Parathyroid adenoma (tissue), 2 donors: ENCODE measurements at regions not wholly inside any gene's neighbourhood (a gene's known extent, or its start where the extent isn't known, plus 50 kb on each side); places are given as distances from the start of the nearest gene placed in this dataset.

ENCODE experiments used
- H2AFZ ChIP-seq: fragments of 300-600 bp; sonication (generic); one replicate; pipeline ENCODE4 v1.7.0; 2017; ENCODE audit warnings: antibody characterized with exemption, mild to moderate bottlenecking
- H3K27ac ChIP-seq: fragments of 300-600 bp; sonication (generic); one replicate; pipeline ENCODE4 v1.7.0; 2017
- H3K27me3 ChIP-seq: fragments of 300-600 bp; sonication (generic); one replicate; pipeline ENCODE4 v1.7.0; 2017; ENCODE audit warnings: low read length; ENCODE audit not compliant: control insufficient read depth, insufficient read depth
- H3K36me3 ChIP-seq: fragments of 300-600 bp; sonication (generic); one replicate; pipeline ENCODE4 v1.7.0; 2017; ENCODE audit warnings: low read length; ENCODE audit not compliant: control insufficient read depth, insufficient read depth
- H3K4me1 ChIP-seq: fragments of 300-600 bp; sonication (generic); one replicate; pipeline ENCODE4 v1.7.0; 2017; ENCODE audit warnings: control low read depth
- H3K4me2 ChIP-seq: fragments of 300-600 bp; sonication (generic); one replicate; pipeline ENCODE4 v1.7.0; 2017; ENCODE audit warnings: low read length
- H3K4me3 ChIP-seq: fragments of 300-600 bp; sonication (generic); one replicate; pipeline ENCODE4 v1.7.0; 2017; ENCODE audit warnings: low read depth, low read length
- H3K79me2 ChIP-seq: fragments of 300-600 bp; sonication (generic); one replicate; pipeline ENCODE4 v1.7.0; 2017; ENCODE audit warnings: control low read depth
- H3K9ac ChIP-seq: fragments of 300-600 bp; sonication (generic); one replicate; pipeline ENCODE4 v1.7.0; 2017; ENCODE audit warnings: mild to moderate bottlenecking
- H3K9me3 ChIP-seq: fragments of 300-600 bp; sonication (generic); one replicate; pipeline ENCODE4 v1.7.0; 2017; ENCODE audit warnings: low read length; ENCODE audit not compliant: control insufficient read depth
- TF ChIP-seq, protein P1 (sequence below): fragments of 300-600 bp; sonication (generic); IDR thresholded peaks from one replicate; pipeline ENCODE4 v1.7.0; 2017; ENCODE audit warnings: antibody characterized with exemption, mild to moderate bottlenecking
- donor health status: primary hyperparathyroidism.

DNA sequence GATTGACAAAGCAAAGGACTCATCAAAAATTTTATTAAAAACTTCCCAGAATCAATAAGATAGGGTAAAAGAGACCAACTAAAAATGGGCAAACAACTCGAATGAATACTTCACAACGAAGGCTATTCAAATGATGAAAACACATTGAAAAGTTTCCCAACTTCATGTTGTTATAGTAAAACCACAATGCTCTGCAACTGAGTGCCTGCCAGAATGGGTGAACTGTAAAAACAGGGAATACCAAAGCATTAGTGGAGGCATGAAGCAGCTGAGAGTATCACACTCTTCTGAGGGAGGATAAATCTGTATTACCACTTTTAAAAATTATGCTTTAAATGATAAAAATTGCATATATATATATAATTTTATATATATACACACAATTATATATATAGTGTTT, 1214.7 kb downstream of the SORCS3 start:
- no peaks in the 10 kb centered on the region for H3K27me3 ChIP-seq
- H3K9me3 ChIP-seq: no peaks in the 10 kb centered on the region
- no peak overlapping the region for H3K9ac ChIP-seq
- H3K79me2 ChIP-seq: no peaks in the 10 kb centered on the region
- H3K4me3 ChIP-seq: no peak overlapping the region
- H3K4me2 ChIP-seq: no peak overlapping the region
- TF ChIP-seq, protein P1, sequence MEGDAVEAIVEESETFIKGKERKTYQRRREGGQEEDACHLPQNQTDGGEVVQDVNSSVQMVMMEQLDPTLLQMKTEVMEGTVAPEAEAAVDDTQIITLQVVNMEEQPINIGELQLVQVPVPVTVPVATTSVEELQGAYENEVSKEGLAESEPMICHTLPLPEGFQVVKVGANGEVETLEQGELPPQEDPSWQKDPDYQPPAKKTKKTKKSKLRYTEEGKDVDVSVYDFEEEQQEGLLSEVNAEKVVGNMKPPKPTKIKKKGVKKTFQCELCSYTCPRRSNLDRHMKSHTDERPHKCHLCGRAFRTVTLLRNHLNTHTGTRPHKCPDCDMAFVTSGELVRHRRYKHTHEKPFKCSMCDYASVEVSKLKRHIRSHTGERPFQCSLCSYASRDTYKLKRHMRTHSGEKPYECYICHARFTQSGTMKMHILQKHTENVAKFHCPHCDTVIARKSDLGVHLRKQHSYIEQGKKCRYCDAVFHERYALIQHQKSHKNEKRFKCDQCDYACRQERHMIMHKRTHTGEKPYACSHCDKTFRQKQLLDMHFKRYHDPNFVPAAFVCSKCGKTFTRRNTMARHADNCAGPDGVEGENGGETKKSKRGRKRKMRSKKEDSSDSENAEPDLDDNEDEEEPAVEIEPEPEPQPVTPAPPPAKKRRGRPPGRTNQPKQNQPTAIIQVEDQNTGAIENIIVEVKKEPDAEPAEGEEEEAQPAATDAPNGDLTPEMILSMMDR: no peak
- no peaks in the 10 kb centered on the region for H3K4me1 ChIP-seq
- no peak overlapping the region for H2AFZ ChIP-seq
- H3K27ac ChIP-seq: no peak overlapping the region
- H3K36me3 ChIP-seq: no peaks in the 10 kb centered on the region

DNA sequence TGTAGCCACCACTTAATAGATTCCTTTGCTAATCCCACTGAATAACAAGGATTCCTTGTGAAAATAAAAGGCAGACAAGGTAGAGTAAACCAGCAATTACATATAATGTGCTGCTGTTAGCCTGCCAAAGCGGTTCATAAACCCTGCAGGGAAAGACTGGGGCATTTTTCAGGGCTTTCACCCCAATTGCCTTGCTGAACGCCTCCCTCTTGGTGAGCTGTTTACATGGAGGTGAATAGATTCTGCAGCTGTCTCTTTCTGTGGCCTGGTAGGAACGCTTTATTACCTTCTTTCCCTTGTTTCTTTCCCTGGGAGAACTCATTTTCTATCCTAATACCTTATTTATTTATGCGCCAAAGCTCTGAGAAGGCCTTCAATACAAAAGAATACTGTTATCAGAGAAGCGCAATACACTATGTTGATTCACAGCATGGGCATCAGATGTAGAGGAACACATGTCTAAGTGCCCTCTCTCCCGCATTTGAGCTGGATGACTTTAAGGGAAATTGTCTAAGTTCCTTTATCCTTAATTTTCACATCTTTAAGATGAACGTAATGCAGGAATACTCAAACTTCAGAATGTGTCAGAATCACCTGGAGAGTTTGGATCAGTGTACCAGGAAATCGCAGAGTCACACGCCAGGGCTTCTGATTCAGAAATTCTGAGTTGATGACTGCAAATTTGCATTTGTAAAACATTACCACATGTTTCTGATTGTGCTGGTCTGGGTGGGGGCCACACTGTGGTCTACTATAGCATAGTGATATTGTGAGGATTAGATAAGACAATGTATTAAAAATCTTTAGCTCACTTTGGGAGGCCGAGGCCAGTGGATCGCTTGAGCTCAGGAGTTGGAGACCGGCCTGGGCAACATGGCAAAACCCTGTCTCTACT, 1203.8 kb downstream of the SORCS3 start:
- Histone ChIP-seq H3K27ac (no peak overlapping the region), H3K4me2 (no peak overlapping the region), H3K9ac (no peak overlapping the region), H3K27me3 (no peaks in the 10 kb centered on the region), H2AFZ (no peak overlapping the region), H3K4me3 (no peak overlapping the region), H3K79me2 (no peaks in the 10 kb centered on the region), H3K36me3 (no peaks in the 10 kb centered on the region), H3K9me3 (no peaks in the 10 kb centered on the region), H3K4me1 (no peaks in the 10 kb centered on the region)
- TF ChIP-seq, protein P1: no peak

DNA sequence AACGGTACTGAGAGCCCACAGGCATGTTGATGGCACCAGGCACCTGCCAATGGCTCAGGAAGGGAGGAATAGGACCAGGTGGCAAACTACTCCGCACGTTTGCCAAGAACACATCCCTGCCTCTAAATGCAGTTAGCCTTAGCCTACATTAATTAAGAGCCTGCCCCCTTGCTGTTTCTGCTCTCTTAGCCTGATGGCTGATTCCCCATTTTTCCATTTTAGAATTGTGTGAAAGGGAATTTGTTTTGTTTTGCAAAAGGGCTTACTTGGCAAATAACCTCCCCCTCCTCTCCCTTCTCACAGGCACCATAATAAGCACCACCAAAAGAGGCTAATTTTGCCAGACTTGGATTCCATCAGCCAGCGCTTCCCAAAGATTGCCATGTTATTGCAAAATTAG, 1203.2 kb downstream of the SORCS3 start:
- no peaks in the 10 kb centered on the region for H3K36me3 ChIP-seq

DNA sequence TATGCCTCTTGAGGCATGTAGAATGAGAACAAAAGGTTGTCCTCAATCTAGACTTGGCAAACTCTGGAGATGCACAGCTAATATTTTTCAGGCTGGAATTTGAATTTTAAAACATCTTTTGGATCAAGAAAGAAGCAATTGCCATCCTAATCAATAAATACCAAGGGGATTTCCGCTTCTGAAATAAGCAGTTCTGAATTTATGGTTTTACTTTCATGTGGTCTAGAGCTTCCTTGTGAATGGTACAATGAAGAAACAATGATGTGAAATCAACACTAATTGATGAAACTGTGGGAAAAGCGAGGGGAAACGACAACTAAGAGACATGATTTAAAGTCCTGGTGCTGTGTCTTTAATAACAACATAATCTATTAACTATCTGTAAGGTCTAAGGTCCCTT, 1202.7 kb downstream of the SORCS3 start:
- H3K36me3 ChIP-seq: no peaks in the 10 kb centered on the region
- no peak overlapping the region for H2AFZ ChIP-seq
- H3K4me3 ChIP-seq: no peak overlapping the region
- no peak overlapping the region for H3K9ac ChIP-seq
- TF ChIP-seq, protein P1: no peak
- no peaks in the 10 kb centered on the region for H3K9me3 ChIP-seq
- no peak overlapping the region for H3K4me2 ChIP-seq
- H3K27me3 ChIP-seq: no peaks in the 10 kb centered on the region
- no peaks in the 10 kb centered on the region for H3K79me2 ChIP-seq
- no peak overlapping the region for H3K27ac ChIP-seq
- no peaks in the 10 kb centered on the region for H3K4me1 ChIP-seq

More for the DNA sequence above, 1203.2 kb downstream of the SORCS3 start:
- Histone ChIP-seq H3K4me2 (no peak overlapping the region), H3K27ac (no peak overlapping the region), H3K9me3 (no peaks in the 10 kb centered on the region), H3K4me3 (no peak overlapping the region), H3K79me2 (no peaks in the 10 kb centered on the region), H3K9ac (no peak overlapping the region), H3K27me3 (no peaks in the 10 kb centered on the region), H2AFZ (no peak overlapping the region), H3K4me1 (no peaks in the 10 kb centered on the region)
- TF ChIP-seq, protein P1: no peak

DNA sequence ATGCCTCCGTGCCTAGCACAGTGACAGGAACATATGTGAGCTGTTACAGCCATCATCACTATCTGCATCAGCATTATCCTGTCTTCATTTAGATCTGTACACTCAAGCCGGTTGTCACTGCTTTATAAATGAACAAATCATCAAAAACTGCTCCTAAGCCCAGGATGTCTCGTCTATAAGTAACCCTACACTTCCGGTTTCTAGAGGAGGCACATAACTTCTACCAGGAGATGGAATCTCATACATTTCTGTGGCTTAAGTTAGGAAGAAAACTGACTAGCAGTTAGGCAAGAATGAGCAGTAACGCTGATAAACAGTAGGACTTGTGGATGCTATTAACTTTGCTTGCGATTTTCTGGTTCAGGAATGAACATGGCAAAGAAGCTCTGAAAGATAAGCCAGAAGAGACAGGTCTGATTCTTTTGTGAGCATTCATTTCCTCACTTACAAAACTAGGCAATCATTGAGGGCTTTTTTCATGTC, 1199.2 kb downstream of the SORCS3 start:
- no peak overlapping the region for H3K4me3 ChIP-seq
- no peaks in the 10 kb centered on the region for H3K36me3 ChIP-seq
- H3K27me3 ChIP-seq: no peaks in the 10 kb centered on the region
- no peak overlapping the region for H3K27ac ChIP-seq
- no peaks in the 10 kb centered on the region for H3K4me1 ChIP-seq
- H3K9ac ChIP-seq: no peak overlapping the region
- no peak overlapping the region for H2AFZ ChIP-seq
- no peaks in the 10 kb centered on the region for H3K9me3 ChIP-seq
- TF ChIP-seq, protein P1: no peak
- no peaks in the 10 kb centered on the region for H3K79me2 ChIP-seq
- H3K4me2 ChIP-seq: no peak overlapping the region
